OCI-LY1 (cell line): ENCODE measurements at regions not wholly inside any gene's neighbourhood (a gene's known extent, or its start where the extent isn't known, plus 50 kb on each side); places are given as distances from the start of the nearest gene placed in this dataset.

Experiments used
- H2AFZ ChIP-seq: fragments of 200-600 bp; sonication (generic), shearing (Covaris generic); 2 replicates; pipeline ENCODE4 v1.6.0; 2014; ENCODE audit warnings: antibody characterized with exemption, mild to moderate bottlenecking, low read length
- H3F3A ChIP-seq: fragments of 200-600 bp; sonication (generic), shearing (Covaris generic); 2 replicates; pipeline ENCODE4 v1.6.0; 2014; ENCODE audit warnings: mild to moderate bottlenecking, antibody characterized with exemption, low read length, moderate library complexity; ENCODE audit not compliant: insufficient read depth
- H3K27ac ChIP-seq: fragments of 200-600 bp; sonication (generic); 2 replicates; pipeline ENCODE4 v1.5.1; 2014; ENCODE audit warnings: low read length, mixed run types, mild to moderate bottlenecking, low read depth; ENCODE audit not compliant: poor library complexity, severe bottlenecking
- H3K27me3 ChIP-seq: fragments of 200-600 bp; sonication (generic); 2 replicates; pipeline ENCODE4 v1.6.0; 2014; ENCODE audit warnings: antibody characterized with exemption, mild to moderate bottlenecking, low read length, moderate library complexity; ENCODE audit not compliant: insufficient read depth
- H3K36me3 ChIP-seq: fragments of 200-600 bp; sonication (generic); 2 replicates; pipeline ENCODE4 v1.6.1; 2014; ENCODE audit warnings: mild to moderate bottlenecking, antibody characterized with exemption, low read length, moderate library complexity, mixed read lengths; ENCODE audit not compliant: insufficient read depth
- H3K4me1 ChIP-seq: fragments of 200-600 bp; sonication (generic); 2 replicates; pipeline ENCODE4 v1.5.1; 2014; ENCODE audit warnings: mild to moderate bottlenecking, low read length, moderate library complexity; ENCODE audit not compliant: insufficient read depth, severe bottlenecking
- H3K4me2 ChIP-seq: fragments of 200-600 bp; sonication (generic), shearing (Covaris generic); 2 replicates; pipeline ENCODE4 v1.6.1; 2014; ENCODE audit warnings: low read length
- H3K4me3 ChIP-seq: fragments of 200-600 bp; sonication (generic); 2 replicates; pipeline ENCODE4 v1.5.1; 2014; ENCODE audit warnings: low read length, low read depth, mild to moderate bottlenecking, mixed read lengths; ENCODE audit not compliant: poor library complexity, severe bottlenecking
- H3K79me2 ChIP-seq: fragments of 200-600 bp; shearing (Covaris generic); 2 replicates; pipeline ENCODE4 v1.6.1; 2016; ENCODE audit warnings: mixed run types, low read length, mixed read lengths; ENCODE audit not compliant: insufficient read depth
- H3K9ac ChIP-seq: fragments of 200-600 bp; sonication (generic), shearing (Covaris generic); 2 replicates; pipeline ENCODE4 v1.6.1; 2014; ENCODE audit warnings: mild to moderate bottlenecking, low read length, mixed read lengths
- H3K9me2 ChIP-seq: fragments of 200-600 bp; sonication (generic), shearing (Covaris generic); 2 replicates; pipeline ENCODE4 v1.6.1; 2014; ENCODE audit warnings: low read depth, mild to moderate bottlenecking, low read length, mixed read lengths
- H3K9me3 ChIP-seq: fragments of 200-600 bp; shearing (Covaris generic); 2 replicates; pipeline ENCODE4 v1.6.1; 2014; ENCODE audit warnings: low read length, mixed read lengths
- H4K20me1 ChIP-seq: fragments of 200-600 bp; sonication (generic), shearing (Covaris generic); 2 replicates; pipeline ENCODE4 v1.6.0; 2016; ENCODE audit warnings: mild to moderate bottlenecking, low read length; ENCODE audit not compliant: insufficient read depth
- CTCF ChIP-seq: fragments of 200-600 bp; sonication (generic), shearing (Covaris generic); IDR thresholded peaks from 2 replicates; pipeline ENCODE4 v1.5.1; 2017; ENCODE audit warnings: mild to moderate bottlenecking, antibody characterized with exemption, low read length, moderate library complexity, mixed read lengths
- EZH2 ChIP-seq: fragments of 200-600 bp; sonication (generic), shearing (Covaris generic); IDR thresholded peaks from 2 replicates; pipeline ENCODE4 v1.8.0; 2017; ENCODE audit warnings: borderline replicate concordance, mixed run types, mild to moderate bottlenecking, antibody characterized with exemption, low read length, moderate library complexity, mixed read lengths

- Histone ChIP-seq H3K27ac (no peak overlapping the region), H3K79me2 (no peaks in the 10 kb centered on the region), H3K4me3 (no peak overlapping the region), H3K4me1 (no peaks in the 10 kb centered on the region), H4K20me1 (no peaks in the 10 kb centered on the region), H3K36me3 (no peaks in the 10 kb centered on the region), H3K9ac (no peak overlapping the region), H3K9me3 (no peaks in the 10 kb centered on the region), H3K4me2 (no peak overlapping the region), H3K9me2 (no peaks in the 10 kb centered on the region), H2AFZ (no peak overlapping the region), H3K27me3 (no peaks in the 10 kb centered on the region), H3F3A (no peaks in the 10 kb centered on the region)
- no peak for TF ChIP-seq CTCF
- TF ChIP-seq EZH2: no peak
Observed at GRCh38 chr10:29860166-29860565, 199.2 kb downstream of the JCAD start.

GRCh38 chr10:29859521-29860130 is 199.8 kb downstream of the JCAD start:
- no peak overlapping the region for H3K27ac ChIP-seq
- H3K4me2 ChIP-seq: no peak overlapping the region
- H3K36me3 ChIP-seq: no peaks in the 10 kb centered on the region
- no peaks in the 10 kb centered on the region for H3K27me3 ChIP-seq
- no peak overlapping the region for H3K4me3 ChIP-seq
- H3K9ac ChIP-seq: no peak overlapping the region
- H3F3A ChIP-seq: no peaks in the 10 kb centered on the region
- H4K20me1 ChIP-seq: no peaks in the 10 kb centered on the region
- H2AFZ ChIP-seq: no peak overlapping the region
- H3K9me3 ChIP-seq: no peaks in the 10 kb centered on the region
- H3K4me1 ChIP-seq: no peaks in the 10 kb centered on the region
- no peak for TF ChIP-seq CTCF
- no peak for TF ChIP-seq EZH2
- no peaks in the 10 kb centered on the region for H3K9me2 ChIP-seq
- H3K79me2 ChIP-seq: no peaks in the 10 kb centered on the region

GRCh38 chr10:29858702-29859267 is 200.6 kb downstream of the JCAD start:
- Histone ChIP-seq H3K9me3 (no peaks in the 10 kb centered on the region), H4K20me1 (no peaks in the 10 kb centered on the region), H3K27ac (no peak overlapping the region), H3K4me1 (no peaks in the 10 kb centered on the region), H3K36me3 (no peaks in the 10 kb centered on the region), H3K9ac (no peak overlapping the region), H3K79me2 (no peaks in the 10 kb centered on the region), H3F3A (no peaks in the 10 kb centered on the region), H3K27me3 (no peaks in the 10 kb centered on the region), H2AFZ (no peak overlapping the region), H3K4me2 (no peak overlapping the region), H3K9me2 (no peaks in the 10 kb centered on the region), H3K4me3 (no peak overlapping the region)
- TF ChIP-seq EZH2: no peak
